SK-N-SH treated with all-trans-retinoic acid at 6 μM for 48 hours (cell line): ENCODE measurements at regions not wholly inside any gene's neighbourhood (a gene's known extent, or its start where the extent isn't known, plus 50 kb on each side); places are given as distances from the start of the nearest gene placed in this dataset.

Experiments
- ATAC-seq: fragments of 200-7000 bp; cut with Tn5 transposase; 3 replicates; pipeline ENCODE4 v1.9.1; 2020; ENCODE audit warnings: mild to moderate bottlenecking, moderate library complexity
- ARNTL ChIP-seq: fragments of 450-650 bp; formaldehyde crosslinking; IDR thresholded peaks from 2 replicates; pipeline ENCODE4 v1.5.0; 2020; ENCODE audit warnings: low read depth, mild to moderate bottlenecking, moderate library complexity, borderline replicate concordance
- CSDC2 ChIP-seq: fragments of 250-450 bp; sonication (Bioruptor Pico); IDR thresholded peaks from 2 replicates; pipeline ENCODE4 v1.5.0; 2020; ENCODE audit warnings: mild to moderate bottlenecking, moderate library complexity
- ESRRG ChIP-seq: fragments of 250-450 bp; sonication (Bioruptor Pico); IDR thresholded peaks from 2 replicates; pipeline ENCODE4 v1.6.1; 2021; ENCODE audit warnings: mild to moderate bottlenecking
- GLIS3 ChIP-seq: fragments of 250-450 bp; sonication (Bioruptor Pico); IDR thresholded peaks from 2 replicates; pipeline ENCODE4 v1.5.0; 2020; ENCODE audit warnings: mild to moderate bottlenecking, moderate library complexity
- OSR1 ChIP-seq: fragments of 250-450 bp; sonication (Bioruptor Pico); IDR thresholded peaks from 2 replicates; pipeline ENCODE4 v1.8.0; 2022; ENCODE audit warnings: moderate library complexity, mild to moderate bottlenecking, inconsistent platforms
- PATZ1 ChIP-seq: fragments of 250-450 bp; sonication (Bioruptor Pico); IDR thresholded peaks from 2 replicates; pipeline ENCODE4 v1.8.0; 2020; ENCODE audit warnings: mild to moderate bottlenecking, moderate library complexity, borderline replicate concordance
- PPARA ChIP-seq: fragments of 250-450 bp; sonication (Bioruptor Pico); IDR thresholded peaks from 2 replicates; pipeline ENCODE4 v1.5.0; 2020; ENCODE audit warnings: mild to moderate bottlenecking, borderline replicate concordance
- RARB ChIP-seq: fragments of 250-450 bp; sonication (Bioruptor Pico); IDR thresholded peaks from 2 replicates; pipeline ENCODE4 v1.8.0; 2021; ENCODE audit warnings: mild to moderate bottlenecking, moderate library complexity
- SNAI2 ChIP-seq: fragments of 250-450 bp; sonication (Bioruptor Pico); IDR thresholded peaks from 2 replicates; pipeline ENCODE4 v1.5.0; 2020; ENCODE audit warnings: mild to moderate bottlenecking, moderate library complexity
- TCF4 ChIP-seq: fragments of 250-450 bp; sonication (Bioruptor Pico); IDR thresholded peaks from 2 replicates; pipeline ENCODE4 v1.8.0; 2021; ENCODE audit warnings: mild to moderate bottlenecking, moderate library complexity, borderline replicate concordance
- TOX ChIP-seq: fragments of 250-450 bp; sonication (Bioruptor Pico); IDR thresholded peaks from 2 replicates; pipeline ENCODE4 v1.8.0; 2021; ENCODE audit warnings: mild to moderate bottlenecking, moderate library complexity, borderline replicate concordance
- TSHZ2 ChIP-seq: fragments of 250-450 bp; sonication (Bioruptor Pico); IDR thresholded peaks from 2 replicates; pipeline ENCODE4 v1.5.0; 2020; ENCODE audit warnings: mild to moderate bottlenecking, moderate library complexity
- ZC3H10 ChIP-seq: fragments of 250-450 bp; sonication (Bioruptor Pico); IDR thresholded peaks from 2 replicates; pipeline ENCODE4 v1.5.1; 2021; ENCODE audit warnings: mild to moderate bottlenecking, moderate library complexity
- ZFP3 ChIP-seq: fragments of 250-450 bp; sonication (Bioruptor Pico); IDR thresholded peaks from 2 replicates; pipeline ENCODE4 v1.5.0; 2020; ENCODE audit warnings: mild to moderate bottlenecking, moderate library complexity
- ZFP30 ChIP-seq: fragments of 450-650 bp; formaldehyde crosslinking; IDR thresholded peaks from 2 replicates; pipeline ENCODE4 v1.5.0; 2022; ENCODE audit warnings: mild to moderate bottlenecking, moderate library complexity
- ZNF565 ChIP-seq: fragments of 450-650 bp; formaldehyde crosslinking; conservative IDR thresholded peaks from 2 replicates; pipeline ENCODE4 v1.5.0; 2020; ENCODE audit warnings: low read depth, mild to moderate bottlenecking, moderate library complexity
- ZNF70 ChIP-seq: fragments of 450-650 bp; formaldehyde crosslinking; IDR thresholded peaks from 2 replicates; pipeline ENCODE4 v1.5.0; 2020; ENCODE audit warnings: mild to moderate bottlenecking, moderate library complexity
- ZNF8 ChIP-seq: fragments of 450-650 bp; formaldehyde crosslinking; IDR thresholded peaks from 2 replicates; pipeline ENCODE4 v1.5.0; 2020; ENCODE audit warnings: mild to moderate bottlenecking, moderate library complexity
- TF ChIP-seq, protein P1 (sequence below): fragments of 250-450 bp; sonication (Bioruptor Pico); IDR thresholded peaks from 2 replicates; pipeline ENCODE4 v1.5.1; 2020; ENCODE audit warnings: low read depth, mild to moderate bottlenecking, moderate library complexity
- TF ChIP-seq, protein P2 (sequence below): fragments of 250-450 bp; sonication (Bioruptor Pico); IDR thresholded peaks from 2 replicates; pipeline ENCODE4 v1.5.1; 2021; ENCODE audit warnings: mild to moderate bottlenecking, moderate library complexity
- TF ChIP-seq, protein P3 (sequence below): fragments of 250-450 bp; sonication (Bioruptor Pico); IDR thresholded peaks from 2 replicates; pipeline ENCODE4 v1.8.0; 2021; ENCODE audit warnings: low read depth, mild to moderate bottlenecking, moderate library complexity, borderline replicate concordance

GRCh38 chr10:128541926-128542475 lies 415.8 kb upstream of the MKI67 start:
- TF ChIP-seq ARNTL (no peak), TSHZ2 (CRISPR knock-in tag) (no peak), ESRRG (no peak), ZFP3 (no peak), PPARA (CRISPR knock-in tag) (no peak), CSDC2 (CRISPR knock-in tag) (no peak), ZC3H10 (CRISPR knock-in tag) (no peak), ZNF8 (CRISPR knock-in tag) (no peak), PATZ1 (CRISPR knock-in tag) (no peak), ZNF70 (no peak), SNAI2 (no peak), ZNF565 (CRISPR knock-in tag) (no peak), GLIS3 (CRISPR knock-in tag) (no peak), ZFP30 (CRISPR knock-in tag) (no peak), OSR1 (no peak), TOX (no peak), TCF4 (CRISPR knock-in tag) (no peak)
- TF ChIP-seq, protein P1, sequence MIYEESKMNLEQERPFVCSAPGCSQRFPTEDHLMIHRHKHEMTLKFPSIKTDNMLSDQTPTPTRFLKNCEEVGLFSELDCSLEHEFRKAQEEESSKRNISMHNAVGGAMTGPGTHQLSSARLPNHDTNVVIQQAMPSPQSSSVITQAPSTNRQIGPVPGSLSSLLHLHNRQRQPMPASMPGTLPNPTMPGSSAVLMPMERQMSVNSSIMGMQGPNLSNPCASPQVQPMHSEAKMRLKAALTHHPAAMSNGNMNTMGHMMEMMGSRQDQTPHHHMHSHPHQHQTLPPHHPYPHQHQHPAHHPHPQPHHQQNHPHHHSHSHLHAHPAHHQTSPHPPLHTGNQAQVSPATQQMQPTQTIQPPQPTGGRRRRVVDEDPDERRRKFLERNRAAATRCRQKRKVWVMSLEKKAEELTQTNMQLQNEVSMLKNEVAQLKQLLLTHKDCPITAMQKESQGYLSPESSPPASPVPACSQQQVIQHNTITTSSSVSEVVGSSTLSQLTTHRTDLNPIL (CRISPR knock-in tag): no peak
- TF ChIP-seq, protein P2, sequence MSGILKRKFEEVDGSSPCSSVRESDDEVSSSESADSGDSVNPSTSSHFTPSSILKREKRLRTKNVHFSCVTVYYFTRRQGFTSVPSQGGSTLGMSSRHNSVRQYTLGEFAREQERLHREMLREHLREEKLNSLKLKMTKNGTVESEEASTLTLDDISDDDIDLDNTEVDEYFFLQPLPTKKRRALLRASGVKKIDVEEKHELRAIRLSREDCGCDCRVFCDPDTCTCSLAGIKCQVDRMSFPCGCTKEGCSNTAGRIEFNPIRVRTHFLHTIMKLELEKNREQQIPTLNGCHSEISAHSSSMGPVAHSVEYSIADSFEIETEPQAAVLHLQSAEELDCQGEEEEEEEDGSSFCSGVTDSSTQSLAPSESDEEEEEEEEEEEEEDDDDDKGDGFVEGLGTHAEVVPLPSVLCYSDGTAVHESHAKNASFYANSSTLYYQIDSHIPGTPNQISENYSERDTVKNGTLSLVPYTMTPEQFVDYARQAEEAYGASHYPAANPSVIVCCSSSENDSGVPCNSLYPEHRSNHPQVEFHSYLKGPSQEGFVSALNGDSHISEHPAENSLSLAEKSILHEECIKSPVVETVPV (CRISPR knock-in tag): no peak
- TF ChIP-seq, protein P3, sequence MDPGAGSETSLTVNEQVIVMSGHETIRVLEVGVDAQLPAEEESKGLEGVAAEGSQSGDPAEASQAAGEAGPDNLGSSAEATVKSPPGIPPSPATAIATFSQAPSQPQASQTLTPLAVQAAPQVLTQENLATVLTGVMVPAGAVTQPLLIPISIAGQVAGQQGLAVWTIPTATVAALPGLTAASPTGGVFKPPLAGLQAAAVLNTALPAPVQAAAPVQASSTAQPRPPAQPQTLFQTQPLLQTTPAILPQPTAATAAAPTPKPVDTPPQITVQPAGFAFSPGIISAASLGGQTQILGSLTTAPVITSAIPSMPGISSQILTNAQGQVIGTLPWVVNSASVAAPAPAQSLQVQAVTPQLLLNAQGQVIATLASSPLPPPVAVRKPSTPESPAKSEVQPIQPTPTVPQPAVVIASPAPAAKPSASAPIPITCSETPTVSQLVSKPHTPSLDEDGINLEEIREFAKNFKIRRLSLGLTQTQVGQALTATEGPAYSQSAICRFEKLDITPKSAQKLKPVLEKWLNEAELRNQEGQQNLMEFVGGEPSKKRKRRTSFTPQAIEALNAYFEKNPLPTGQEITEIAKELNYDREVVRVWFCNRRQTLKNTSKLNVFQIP (CRISPR knock-in tag): no peak
- TF ChIP-seq, all 23 proteins: peak for 0
- ATAC-seq: no peak

DNA sequence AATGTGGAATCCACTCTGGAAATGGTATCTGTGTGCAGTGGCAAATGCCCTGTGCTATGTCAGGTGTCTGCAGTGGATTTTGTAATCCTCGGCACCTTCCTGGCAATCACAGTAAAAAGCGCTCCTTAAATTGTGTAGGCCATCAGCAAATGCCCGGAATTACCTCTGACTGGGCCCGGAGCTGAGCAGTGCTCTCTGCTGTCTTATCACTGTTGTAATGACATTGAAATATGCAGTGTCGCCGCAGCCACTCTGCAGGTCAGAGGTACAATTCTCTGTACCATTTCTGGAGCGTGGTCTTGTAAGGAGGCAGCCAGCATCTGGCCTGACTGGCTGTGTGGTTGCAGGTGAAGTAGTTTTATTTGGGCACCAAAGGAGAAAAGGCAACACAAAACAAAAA lies 416.4 kb upstream of the MKI67 start:
- TF ChIP-seq RARB (CRISPR knock-in tag): no peak
- no peak for TF ChIP-seq GLIS3 (CRISPR knock-in tag)
- TF ChIP-seq ZFP30 (CRISPR knock-in tag): no peak
- TF ChIP-seq TOX: no peak
- TF ChIP-seq TCF4 (CRISPR knock-in tag): no peak
- TF ChIP-seq, all 23 proteins: peak for 0
- ATAC-seq: no peak

- no peak for ATAC-seq
These were observed 416.9 kb upstream of the MKI67 start for GRCh38 chr10:128543151-128543550.

GRCh38 chr10:128545216-128545615 lies 419.0 kb upstream of the MKI67 start:
- ATAC-seq: no peak
- no peak for TF ChIP-seq RARB (CRISPR knock-in tag)

More at GRCh38 chr10:128543151-128543550, 416.9 kb upstream of the MKI67 start:
- no peak for TF ChIP-seq SNAI2
